Erythroblast (primary cell): ENCODE measurements at regions not wholly inside any gene's neighbourhood (a gene's known extent, or its start where the extent isn't known, plus 50 kb on each side); places are given as distances from the start of the nearest gene placed in this dataset.

Source experiments
- GATA1 ChIP-seq: IDR thresholded peaks from 2 replicates; pipeline ENCODE4 v1.6.1; 2011; ENCODE audit warnings: low read depth, mild to moderate bottlenecking, control low read depth, low read length, moderate library complexity
- POLR2A ChIP-seq: IDR thresholded peaks from 2 replicates; pipeline ENCODE4 v1.6.1; 2011; ENCODE audit warnings: mild to moderate bottlenecking, low read length

DNA sequence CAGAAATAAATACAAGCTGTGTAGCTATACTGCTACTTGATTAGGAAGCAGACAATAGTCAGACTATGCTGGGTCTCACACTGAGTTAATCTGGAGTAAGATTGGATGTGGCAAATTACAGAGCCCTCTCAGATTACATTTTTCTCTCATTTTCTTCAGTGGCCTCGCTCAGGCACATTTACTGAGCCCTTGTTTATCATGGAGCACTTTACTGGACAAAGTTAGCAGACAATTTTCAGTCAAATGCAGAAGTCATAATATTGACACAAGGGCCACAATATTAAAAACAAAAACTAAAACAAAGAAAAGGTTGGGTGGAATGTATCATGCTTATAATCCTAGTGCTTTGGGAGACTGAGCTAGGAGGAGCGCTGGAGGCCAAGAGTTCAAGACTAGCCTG is 95.0 kb upstream of the MAP3K7 start:
- TF ChIP-seq POLR2A (no peak), GATA1 (no peak)
